Activated T-helper 1 cell treated with anti-CD3 and anti-CD28 coated beads, Interleukin-12 subunit alpha, Interleukin-12 subunit beta, Interleukin-2, Interleukin-4 antibody, amounts not matched to agents 30 ng/mL and 10 ng/mL and 1 ng/mL, durations not matched to agents 14 hours and 24 hours and 36 hours (primary cell): ENCODE measurements at regions not wholly inside any gene's neighbourhood (a gene's known extent, or its start where the extent isn't known, plus 50 kb on each side); places are given as distances from the start of the nearest gene placed in this dataset.

Source experiments
- DNase-seq: peaks from one replicate; pipeline ENCODE4 v3.0.0; 2021; ENCODE audit warnings: low spot score
- H3K27ac Mint-ChIP-seq: one replicate; pipeline ENCODE4 v1.8.0; 2021; ENCODE audit warnings: mild to moderate bottlenecking, mixed read lengths
- H3K27me3 Mint-ChIP-seq: one replicate; pipeline ENCODE4 v1.8.0; 2022; ENCODE audit warnings: mild to moderate bottlenecking, moderate library complexity, mixed read lengths; ENCODE audit not compliant: insufficient read depth
- H3K36me3 Mint-ChIP-seq: one replicate; pipeline ENCODE4 v1.8.0; 2021; ENCODE audit warnings: low read depth, mixed read lengths
- H3K4me1 Mint-ChIP-seq: one replicate; pipeline ENCODE4 v1.8.0; 2021; ENCODE audit warnings: low read depth, mixed read lengths
- H3K4me3 Mint-ChIP-seq: one replicate; pipeline ENCODE4 v1.8.0; 2021; ENCODE audit warnings: mild to moderate bottlenecking, moderate library complexity, mixed read lengths
- H3K9me3 Mint-ChIP-seq: one replicate; pipeline ENCODE4 v1.8.0; 2021; ENCODE audit warnings: mixed read lengths
- intact Hi-C: fragments of 100-400 bp; cut with micrococcal nuclease; formaldehyde crosslinking; loops from one replicate; pipeline ENCODE4 v1.15.1; 2024

GRCh38 chr6:143607974-143608373 lies 69.8 kb upstream of the PHACTR2 start:
- intact Hi-C loops, result no loop called here
- Mint-ChIP-seq H3K9me3 (no peaks in the 10 kb centered on the region), H3K4me1 (peaks cover 12% of the 10 kb centered on the region), H3K4me3 (no peak overlapping the region), H3K27me3 (no peaks in the 10 kb centered on the region), H3K36me3 (no peaks in the 10 kb centered on the region), H3K27ac (no peak overlapping the region)
- DNase-seq, result no peak

- Mint-ChIP-seq H3K27ac (no peak overlapping the region), H3K9me3 (no peaks in the 10 kb centered on the region), H3K36me3 (no peaks in the 10 kb centered on the region), H3K4me3 (no peak overlapping the region), H3K27me3 (no peaks in the 10 kb centered on the region), H3K4me1 (peaks cover 12% of the 10 kb centered on the region)
- no peak for DNase-seq
- intact Hi-C loops, result no loop called here
Measured at GRCh38 chr6:143607168-143607567, 70.6 kb upstream of the PHACTR2 start.

GRCh38 chr6:143605906-143606521 lies 71.8 kb upstream of the PHACTR2 start:
- H3K4me3 Mint-ChIP-seq, result no peak overlapping the region
- H3K36me3 Mint-ChIP-seq, result no peaks in the 10 kb centered on the region
- DNase-seq, result no peak
- no peaks in the 10 kb centered on the region for H3K27me3 Mint-ChIP-seq
- H3K9me3 Mint-ChIP-seq, result no peaks in the 10 kb centered on the region
- no peak overlapping the region for H3K27ac Mint-ChIP-seq
- H3K4me1 Mint-ChIP-seq, result peaks cover 1% of the 10 kb centered on the region
- intact Hi-C loops, result no loop called here

GRCh38 chr6:143603455-143603854 lies 74.3 kb upstream of the PHACTR2 start:
- Mint-ChIP-seq H3K9me3 (no peaks in the 10 kb centered on the region), H3K27me3 (no peaks in the 10 kb centered on the region), H3K36me3 (peaks cover 2% of the 10 kb centered on the region), H3K27ac (no peak overlapping the region), H3K4me1 (peaks cover 6% of the 10 kb centered on the region), H3K4me3 (no peak overlapping the region)
- no peak for DNase-seq
- intact Hi-C loops, result no loop called here

- no peak for DNase-seq
- Mint-ChIP-seq H3K4me3 (no peak overlapping the region), H3K9me3 (no peaks in the 10 kb centered on the region), H3K27ac (no peak overlapping the region), H3K4me1 (peaks cover 16% of the 10 kb centered on the region), H3K27me3 (no peaks in the 10 kb centered on the region), H3K36me3 (peaks cover 2% of the 10 kb centered on the region)
- intact Hi-C loops, result no loop called here
Measured at GRCh38 chr6:143601504-143601903, 76.3 kb upstream of the PHACTR2 start.

- Mint-ChIP-seq H3K9me3 (no peaks in the 10 kb centered on the region), H3K4me3 (no peak overlapping the region), H3K27ac (no peak overlapping the region), H3K4me1 (peaks cover 16% of the 10 kb centered on the region), H3K27me3 (no peaks in the 10 kb centered on the region), H3K36me3 (peaks cover 2% of the 10 kb centered on the region)
- intact Hi-C loops, result no loop called here
- DNase-seq, result no peak
Measured at GRCh38 chr6:143600821-143601220, 76.9 kb upstream of the PHACTR2 start.

- DNase-seq, result no peak
- H3K27ac Mint-ChIP-seq, result peak overlapping the region; percentile 42
- no peaks in the 10 kb centered on the region for H3K27me3 Mint-ChIP-seq
- no peak overlapping the region for H3K4me3 Mint-ChIP-seq
- peaks cover 16% of the 10 kb centered on the region for H3K4me1 Mint-ChIP-seq
- no peaks in the 10 kb centered on the region for H3K9me3 Mint-ChIP-seq
- intact Hi-C loops, result no loop called here
- peaks cover 2% of the 10 kb centered on the region for H3K36me3 Mint-ChIP-seq
Measured at GRCh38 chr6:143598466-143599080, 79.2 kb upstream of the PHACTR2 start.

GRCh38 chr6:143596866-143597265 lies 80.9 kb upstream of the PHACTR2 start:
- peaks cover 4% of the 10 kb centered on the region for H3K36me3 Mint-ChIP-seq
- no peaks in the 10 kb centered on the region for H3K9me3 Mint-ChIP-seq
- intact Hi-C loops, result no loop called here
- DNase-seq, result no peak
- H3K4me1 Mint-ChIP-seq, result peaks cover 16% of the 10 kb centered on the region
- no peaks in the 10 kb centered on the region for H3K27me3 Mint-ChIP-seq
- H3K4me3 Mint-ChIP-seq, result no peak overlapping the region
- H3K27ac Mint-ChIP-seq, result no peak overlapping the region

GRCh38 chr6:143595251-143596036 lies 82.3 kb upstream of the PHACTR2 start:
- no peak overlapping the region for H3K27ac Mint-ChIP-seq
- no peaks in the 10 kb centered on the region for H3K9me3 Mint-ChIP-seq
- no peaks in the 10 kb centered on the region for H3K27me3 Mint-ChIP-seq
- intact Hi-C loops, result no loop called here
- H3K36me3 Mint-ChIP-seq, result peaks cover 9% of the 10 kb centered on the region
- H3K4me3 Mint-ChIP-seq, result no peak overlapping the region
- peaks cover 16% of the 10 kb centered on the region for H3K4me1 Mint-ChIP-seq
- no peak for DNase-seq

GRCh38 chr6:143594647-143595046 lies 83.1 kb upstream of the PHACTR2 start:
- peaks cover 16% of the 10 kb centered on the region for H3K4me1 Mint-ChIP-seq
- H3K27me3 Mint-ChIP-seq, result no peaks in the 10 kb centered on the region
- intact Hi-C loops, result no loop called here
- no peak for DNase-seq
- peaks cover 9% of the 10 kb centered on the region for H3K36me3 Mint-ChIP-seq
- H3K9me3 Mint-ChIP-seq, result no peaks in the 10 kb centered on the region
- H3K4me3 Mint-ChIP-seq, result no peak overlapping the region
- H3K27ac Mint-ChIP-seq, result no peak overlapping the region

GRCh38 chr6:143592335-143592734 lies 80.8 kb upstream of the FUCA2 start:
- intact Hi-C loops, result no loop called here
- Mint-ChIP-seq H3K27ac (no peak overlapping the region), H3K9me3 (no peaks in the 10 kb centered on the region), H3K4me3 (no peak overlapping the region), H3K36me3 (peaks cover 6% of the 10 kb centered on the region), H3K27me3 (no peaks in the 10 kb centered on the region), H3K4me1 (no peaks in the 10 kb centered on the region)
- DNase-seq, result no peak

GRCh38 chr6:143591441-143591840 lies 79.9 kb upstream of the FUCA2 start:
- no peaks in the 10 kb centered on the region for H3K27me3 Mint-ChIP-seq
- no peak overlapping the region for H3K27ac Mint-ChIP-seq
- H3K36me3 Mint-ChIP-seq, result peaks cover 6% of the 10 kb centered on the region
- H3K9me3 Mint-ChIP-seq, result no peaks in the 10 kb centered on the region
- intact Hi-C loops, result no loop called here
- H3K4me1 Mint-ChIP-seq, result no peaks in the 10 kb centered on the region
- DNase-seq, result no peak
- H3K4me3 Mint-ChIP-seq, result no peak overlapping the region

GRCh38 chr6:143589162-143589561 lies 77.6 kb upstream of the FUCA2 start:
- Mint-ChIP-seq H3K9me3 (no peaks in the 10 kb centered on the region), H3K36me3 (peaks cover 6% of the 10 kb centered on the region), H3K4me1 (no peaks in the 10 kb centered on the region), H3K27me3 (no peaks in the 10 kb centered on the region), H3K27ac (no peak overlapping the region), H3K4me3 (no peak overlapping the region)
- DNase-seq, result no peak
- intact Hi-C loops, result no loop called here
